Pancreas (tissue), 10 donors: ENCODE measurements at regions not wholly inside any gene's neighbourhood (a gene's known extent, or its start where the extent isn't known, plus 50 kb on each side); places are given as distances from the start of the nearest gene placed in this dataset.

Experiments
- ATAC-seq, 4 donors: fragments of 200-7000 bp; cut with Tn5 transposase; one replicate each; pipeline versions ENCODE4 v1.8.0 to v1.9.1; 2020; ENCODE audit warnings: mild to moderate bottlenecking in 4 of 4, moderate library complexity in 4 of 4
- DNase-seq, 6 donors: peaks; one replicate each; pipeline ENCODE4 v3.0.0-alpha.2; 2020
- FAIRE-seq: peaks from 2 replicates; lab custom pipeline; 2012; peaks lifted over from hg19 to GRCh38; lab: Jason Lieb, UNC
- H3K27ac ChIP-seq, 4 donors: fragments of 200-600 bp; sonication (generic); 1 replicate in 3 of 4; 2 replicates in 1 of 4; pipeline versions ENCODE4 v1.5.0 to v1.8.0; 2020
- H3K27me3 ChIP-seq, 4 donors: fragments of 200-600 bp; one replicate each; pipeline ENCODE4 v1.8.0; 2021
- H3K36me3 ChIP-seq, 3 donors: fragments of 200-600 bp; sonication (generic) in 1 of 3; one replicate each; pipeline versions ENCODE4 v1.5.0 to v1.8.0; 2020 to 2021
- H3K4me1 ChIP-seq, 3 donors: fragments of 200-600 bp; one replicate each; pipeline ENCODE4 v1.8.0; 2021
- H3K4me3 ChIP-seq, 4 donors: fragments of 200-600 bp; sonication (generic) in 2 of 4; one replicate each; pipeline versions ENCODE4 v1.5.0 to v1.8.0; 2020 to 2021
- H3K9me3 ChIP-seq, 4 donors: fragments of 200-600 bp; one replicate each; pipeline ENCODE4 v1.8.0; 2021
- CTCF ChIP-seq, 4 donors: fragments of 200-600 bp; sonication (generic) in 3 of 4; IDR thresholded peaks; one replicate each; pipeline versions ENCODE4 v1.5.0 to v1.8.0; 2021; ENCODE audit warnings: antibody characterized with exemption in 4 of 4
- WGBS, 2 donors: extraction: QIAGEN DNeasy Blood & Tissue Kit; methylation state at CpG; one replicate each; pipeline ENCODE4 v1.1.7; 2013; 5-methylcytosine and 5-hydroxymethylcytosine counted together
- intact Hi-C, 3 donors: fragments of 100-400 bp; cut with DNase I; formaldehyde crosslinking; loops; one replicate each; pipeline versions ENCODE4 v1.11.1 to v1.14.2; 2022
- donor health status: healthy with polysubstance abuse.
- donor health status: DM: no; HTN: no; CAD: no; lungs with moderate emphysema.
- donor health status: DM: no; HTN: no; CAD: no.
- donor health status: control.
- donor health status: control.
- donor health status: Bipolar disorder and iron deficiency.
- donor health status: DM: yes; HTN: yes; CAD: no.
- donor health status: DM: no; HTN: no; CAD: no.
- donor health status: DM: no; HTN: no; CAD: no.
- donor health status: DM: yes; HTN: yes; CAD: no.

- no peak for TF ChIP-seq CTCF (IDR thresholded peaks at IDR 0.05)
- FAIRE-seq (no peak), ATAC-seq (no peak), DNase-seq (no peak)
- Histone ChIP-seq H3K4me3 (no peak overlapping the region), H3K27ac (no peak overlapping the region), H3K4me1 (no peaks in the 10 kb centered on the region), H3K9me3 (no peaks in the 10 kb centered on the region), H3K27me3 (no peaks in the 10 kb centered on the region), H3K36me3 (no peaks in the 10 kb centered on the region)
- WGBS, 2 donors: 83 to 91% methylated on average over 9 of the region's 9 CpGs
- intact Hi-C loops: no loop called here
Observed at GRCh38 chr1:233782937-233783586, 121.4 kb upstream of the SLC35F3 start.

- Histone ChIP-seq H3K27me3 (no peaks in the 10 kb centered on the region), H3K4me3 (no peak overlapping the region), H3K27ac (no peak overlapping the region), H3K9me3 (no peaks in the 10 kb centered on the region), H3K36me3 (no peaks in the 10 kb centered on the region), H3K4me1 (no peaks in the 10 kb centered on the region)
- no peak for TF ChIP-seq CTCF (IDR thresholded peaks at IDR 0.05)
- ATAC-seq (no peak), FAIRE-seq (no peak), DNase-seq (no peak)
- intact Hi-C loops: no loop called here
- WGBS, 2 donors: 70 to 77% methylated on average over 3 of the region's 3 CpGs
Observed at GRCh38 chr1:233787599-233787998, 116.9 kb upstream of the SLC35F3 start.

GRCh38 chr1:233788687-233789086 lies 115.8 kb upstream of the SLC35F3 start:
- H3K36me3 ChIP-seq: no peaks in the 10 kb centered on the region
- no peak overlapping the region for H3K27ac ChIP-seq
- no peaks in the 10 kb centered on the region for H3K9me3 ChIP-seq
- TF ChIP-seq CTCF (IDR thresholded peaks at IDR 0.05): no peak
- H3K4me1 ChIP-seq: no peaks in the 10 kb centered on the region
- no peak for ATAC-seq
- no peak for FAIRE-seq
- intact Hi-C loops: no loop called here
- no peaks in the 10 kb centered on the region for H3K27me3 ChIP-seq
- DNase-seq: no peak
- H3K4me3 ChIP-seq: no peak overlapping the region

GRCh38 chr1:233790121-233790520 lies 114.4 kb upstream of the SLC35F3 start:
- 55 to 63% methylated on average over 3 of the region's 3 CpGs for WGBS, 2 donors
- Histone ChIP-seq H3K27ac (no peak overlapping the region), H3K36me3 (no peaks in the 10 kb centered on the region), H3K9me3 (no peaks in the 10 kb centered on the region), H3K4me3 (no peak overlapping the region), H3K27me3 (no peaks in the 10 kb centered on the region), H3K4me1 (no peaks in the 10 kb centered on the region)
- DNase-seq (no peak), ATAC-seq (no peak), FAIRE-seq (no peak)
- TF ChIP-seq CTCF (IDR thresholded peaks at IDR 0.05): no peak
- intact Hi-C loops: loop anchor here in 2 of 3 donors (5.0 to 10.0 kb wide), 2 partner anchors 345 to 348 kb away; no protein-coding TSS in a partner anchor

DNA sequence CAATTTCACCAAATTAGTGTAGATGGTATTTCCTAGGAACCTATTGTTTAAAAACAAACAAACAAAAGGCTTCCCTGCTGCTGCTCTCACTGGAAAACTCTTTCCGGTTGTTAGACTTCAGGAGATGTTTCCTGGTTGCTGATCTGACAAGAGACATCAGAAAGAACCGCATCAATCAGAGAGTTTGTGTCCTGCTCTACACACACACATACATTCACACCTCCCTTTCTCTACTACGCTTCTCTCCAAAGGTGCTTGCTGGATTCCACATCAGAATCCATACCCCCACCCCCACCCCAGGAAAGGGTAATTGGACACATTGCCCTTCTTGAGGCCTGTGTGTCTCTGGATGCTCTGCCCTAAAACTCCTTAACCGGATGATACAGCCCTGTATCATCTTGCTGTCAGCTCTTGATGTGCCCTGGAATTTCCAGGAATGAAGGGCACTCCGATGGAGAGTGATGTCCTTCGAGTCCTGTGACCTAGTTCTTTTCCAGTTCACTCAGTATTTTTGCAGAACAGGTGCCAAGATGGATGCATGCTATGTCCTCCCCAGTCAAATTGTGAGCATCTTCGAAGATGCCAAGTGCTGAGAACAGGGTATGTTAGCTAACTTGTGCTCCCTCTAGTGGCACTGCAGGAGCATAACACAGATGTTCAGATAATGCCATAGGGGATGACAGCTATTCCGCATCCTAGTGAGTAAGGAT lies 113.7 kb upstream of the SLC35F3 start:
- Histone ChIP-seq H3K27me3 (no peaks in the 10 kb centered on the region), H3K9me3 (no peaks in the 10 kb centered on the region), H3K4me1 (no peaks in the 10 kb centered on the region), H3K36me3 (no peaks in the 10 kb centered on the region), H3K4me3 (no peak overlapping the region), H3K27ac (no peak overlapping the region)
- peak; percentile 63 to 97 (median 94) for ATAC-seq
- TF ChIP-seq CTCF (IDR thresholded peaks at IDR 0.05): peak; percentile 79 to 85 (median 79)
- peak in 3 of 6 donors; percentile 12 to 36 (median 16) for DNase-seq
- WGBS, 2 donors: 25 to 30% methylated on average over 8 of the region's 8 CpGs
- peak; percentile 57 for FAIRE-seq
- intact Hi-C loops: loop anchor here in 2 of 3 donors (5.0 to 10.0 kb wide), 2 partner anchors 346 to 349 kb away; no protein-coding TSS in a partner anchor
